ENCODE measurements at regions not wholly inside any gene's neighbourhood (a gene's known extent, or its start where the extent isn't known, plus 50 kb on each side); places are given as distances from the start of the nearest gene placed in this dataset.

DNA sequence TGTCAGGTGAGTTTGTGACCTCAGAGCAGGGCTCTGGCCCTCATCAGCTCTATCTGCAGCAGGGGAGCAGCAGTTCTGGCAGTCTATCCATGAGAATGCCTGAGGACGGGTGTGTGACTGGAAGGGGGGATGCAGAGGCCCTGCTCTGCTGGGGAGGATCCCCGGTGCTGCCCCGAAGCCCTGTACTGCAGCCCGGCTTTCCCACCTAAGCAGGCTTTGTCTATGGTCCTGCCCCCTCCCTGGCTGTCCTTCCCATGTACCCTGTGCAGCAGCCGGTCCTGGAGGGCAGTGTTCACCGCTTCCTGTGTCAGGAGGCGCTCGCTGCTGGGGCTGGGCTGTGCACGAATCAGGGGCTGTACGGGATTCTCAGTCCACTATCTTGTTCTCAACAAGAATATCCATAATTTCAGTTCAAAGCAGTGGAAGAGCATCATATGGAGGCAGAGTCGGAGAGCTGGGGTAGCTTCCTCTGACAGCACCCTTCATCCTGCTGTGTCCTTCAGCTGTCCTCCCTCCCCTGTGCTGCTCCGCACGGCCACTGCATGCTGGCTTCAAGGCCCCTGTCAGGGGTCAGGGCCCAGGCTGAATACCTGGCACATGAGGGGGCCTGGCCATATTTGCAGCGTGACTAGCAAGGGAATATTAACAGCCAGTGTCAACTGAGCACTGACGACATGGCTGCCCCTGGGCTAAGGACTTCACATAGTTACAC is 125.2 kb downstream of the CTTN start:
- TF ChIP-seq, protein P1, sequence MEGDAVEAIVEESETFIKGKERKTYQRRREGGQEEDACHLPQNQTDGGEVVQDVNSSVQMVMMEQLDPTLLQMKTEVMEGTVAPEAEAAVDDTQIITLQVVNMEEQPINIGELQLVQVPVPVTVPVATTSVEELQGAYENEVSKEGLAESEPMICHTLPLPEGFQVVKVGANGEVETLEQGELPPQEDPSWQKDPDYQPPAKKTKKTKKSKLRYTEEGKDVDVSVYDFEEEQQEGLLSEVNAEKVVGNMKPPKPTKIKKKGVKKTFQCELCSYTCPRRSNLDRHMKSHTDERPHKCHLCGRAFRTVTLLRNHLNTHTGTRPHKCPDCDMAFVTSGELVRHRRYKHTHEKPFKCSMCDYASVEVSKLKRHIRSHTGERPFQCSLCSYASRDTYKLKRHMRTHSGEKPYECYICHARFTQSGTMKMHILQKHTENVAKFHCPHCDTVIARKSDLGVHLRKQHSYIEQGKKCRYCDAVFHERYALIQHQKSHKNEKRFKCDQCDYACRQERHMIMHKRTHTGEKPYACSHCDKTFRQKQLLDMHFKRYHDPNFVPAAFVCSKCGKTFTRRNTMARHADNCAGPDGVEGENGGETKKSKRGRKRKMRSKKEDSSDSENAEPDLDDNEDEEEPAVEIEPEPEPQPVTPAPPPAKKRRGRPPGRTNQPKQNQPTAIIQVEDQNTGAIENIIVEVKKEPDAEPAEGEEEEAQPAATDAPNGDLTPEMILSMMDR (IDR thresholded peaks at IDR 0.05), result no peak
- TF ChIP-seq POLR2A (IDR thresholded peaks at IDR 0.05), result no peak
